Heart left ventricle (tissue), 16 donors: ENCODE measurements at regions not wholly inside any gene's neighbourhood (a gene's known extent, or its start where the extent isn't known, plus 50 kb on each side); places are given as distances from the start of the nearest gene placed in this dataset.

Source experiments
- ATAC-seq, 4 donors: fragments of 200-7000 bp; cut with Tn5 transposase; one replicate each; pipeline ENCODE4 v1.9.1; 2020 to 2022; ENCODE audit warnings: moderate library complexity in 4 of 4, mild to moderate bottlenecking in 3 of 4, moderate number of reproducible peaks in 1 of 4
- DNase-seq, 5 donors: peaks; one replicate each; pipeline ENCODE4 v3.0.0-alpha.2; 2020
- H3K27ac ChIP-seq, 12 donors: fragments of 200-600 bp; sonication (generic) in 4 of 12; one replicate each; pipeline versions ENCODE4 v1.5.0 to v1.8.0; 2016 to 2022; ENCODE audit warnings: mild to moderate bottlenecking in 2 of 12
- H3K27me3 ChIP-seq, 9 donors: fragments of 200-600 bp; sonication (generic) in 2 of 9; one replicate each; pipeline versions ENCODE4 v1.5.1 to v1.8.0; 2016 to 2022; ENCODE audit warnings: mild to moderate bottlenecking in 3 of 9
- H3K36me3 ChIP-seq, 9 donors: fragments of 200-600 bp; sonication (generic) in 2 of 9; one replicate each; pipeline versions ENCODE4 v1.5.0 to v1.8.0; 2018 to 2022; ENCODE audit warnings: mild to moderate bottlenecking in 2 of 9
- H3K4me1 ChIP-seq, 12 donors: fragments of 200-600 bp; sonication (generic) in 4 of 12; one replicate each; pipeline versions ENCODE4 v1.5.0 to v1.8.0; 2016 to 2022; ENCODE audit warnings: mild to moderate bottlenecking in 3 of 12
- H3K4me3 ChIP-seq, 12 donors: fragments of 200-600 bp; sonication (generic) in 4 of 12; one replicate each; pipeline versions ENCODE4 v1.5.0 to v1.8.0; 2017 to 2022; ENCODE audit warnings: mild to moderate bottlenecking in 9 of 12, moderate library complexity in 4 of 12
- H3K9me3 ChIP-seq, 12 donors: fragments of 200-600 bp; sonication (generic) in 4 of 12; one replicate each; pipeline versions ENCODE4 v1.5.0 to v1.8.0; 2016 to 2022; ENCODE audit warnings: mild to moderate bottlenecking in 1 of 12
- POLR2A ChIP-seq, 2 donors: fragments of 450-650 bp; IDR thresholded peaks; one replicate each; pipeline ENCODE4 v1.6.1; 2017; ENCODE audit warnings: antibody characterized with exemption in 2 of 2, mild to moderate bottlenecking in 2 of 2, moderate library complexity in 2 of 2
- WGBS, 4 donors: extraction: QIAGEN DNeasy Blood & Tissue Kit in 2 of 4; methylation state at CpG; one replicate each; pipeline versions ENCODE4 v1.1.5 to v1.1.7; 2013 to 2018; 5-methylcytosine and 5-hydroxymethylcytosine counted together
- intact Hi-C, 10 donors: fragments of 100-400 bp; cut with DNase I; formaldehyde crosslinking; loops; one replicate each; pipeline versions ENCODE4 v1.11.1 to v1.14.2; 2022
- TF ChIP-seq, protein P1 (sequence below), 12 donors: fragments of 200-600 bp; sonication (generic) in 4 of 12; IDR thresholded peaks; one replicate each; pipeline versions ENCODE4 v1.5.0 to v1.8.0; 2018 to 2022; ENCODE audit warnings: antibody characterized with exemption in 12 of 12, mild to moderate bottlenecking in 5 of 12
- donor health status: ischemic (EF 13 %, LVEDD 7.1; RV severe dilation, severe dysfunction).
- donor health status: healthy with polysubstance abuse.
- donor health status: DM: no; HTN: yes; CAD: no.
- donor health status: DM: no; HTN: no; CAD: no.
- donor health status: ischemic (EF 25% LVEDD 6.9; RV normal size, moderate dysfunction).
- donor health status: ischemic (EF 25% LVEDD 5.7; RV mildly dilated, moderate dysfunction).
- donor health status: healthy.
- donor health status: DM: yes; HTN: yes; CAD: no.
- donor health status: ischemic (EF 35%, LVEDD 5.7; RV mildly dilated, moderate dysfunction).
- donor health status: nonischemic (EF 11% LVEDD 7.7; RV severe dilation, severe dysfunction).
- donor health status: DM: yes; HTN: yes; CAD: no.
- donor health status: PGD.
- donor health status: ischemic (EF 29% LVEDD 5.4; RV normal size, mild dysfunction).
- donor health status: nonischemic (EF 23%, LVEDD 6.1; RV moderate dilation, normal function).

DNA sequence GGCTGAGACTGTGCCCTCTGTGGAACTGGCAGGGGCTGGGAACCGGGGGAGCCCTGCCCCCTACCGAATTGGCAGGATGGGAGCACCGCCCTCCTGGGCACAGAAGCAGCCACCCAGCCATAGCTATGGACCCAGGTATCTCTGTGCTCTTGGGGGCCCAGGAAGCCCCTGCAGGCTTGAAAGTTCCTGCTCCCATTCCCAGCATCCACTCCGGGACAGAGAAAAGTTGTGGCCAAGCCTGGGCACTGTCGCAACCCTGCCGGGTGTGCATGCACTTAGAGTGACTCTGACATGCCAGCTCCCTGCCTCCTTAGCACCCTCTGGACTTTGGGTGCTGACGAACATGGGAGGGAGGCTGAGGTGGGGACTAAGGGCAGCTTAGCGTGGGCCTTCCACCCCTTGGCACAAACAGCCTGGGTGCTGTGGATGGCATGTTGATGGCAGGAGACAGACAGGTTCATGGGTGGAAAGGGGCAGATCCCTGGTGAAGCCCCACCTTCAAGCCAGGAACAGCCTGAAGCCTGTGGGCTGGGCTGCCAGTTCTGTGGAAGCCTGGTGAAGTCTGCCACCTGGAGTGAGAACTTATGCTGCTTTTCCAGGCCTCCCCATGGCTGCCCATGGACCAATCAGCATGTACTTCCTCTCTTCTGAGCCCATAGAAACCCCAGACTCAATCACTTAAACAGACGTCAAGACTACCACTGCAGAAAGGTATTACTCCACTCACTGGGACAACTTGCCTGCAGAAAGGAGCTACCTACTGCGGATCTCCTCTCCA is 279.0 kb downstream of the ATXN7L3B start:
- no peaks in the 10 kb centered on the region for H3K27me3 ChIP-seq
- 80 to 85% (median 82%) methylated on average over 7 to 10 of the region's 10 CpGs for WGBS, 4 donors
- DNase-seq, result no peak
- H3K4me1 ChIP-seq, result no peaks in the 10 kb centered on the region
- no peak overlapping the region for H3K4me3 ChIP-seq
- no peak overlapping the region for H3K27ac ChIP-seq
- intact Hi-C loops, result no loop called here
- TF ChIP-seq POLR2A (IDR thresholded peaks at IDR 0.05), result no peak
- TF ChIP-seq, protein P1, sequence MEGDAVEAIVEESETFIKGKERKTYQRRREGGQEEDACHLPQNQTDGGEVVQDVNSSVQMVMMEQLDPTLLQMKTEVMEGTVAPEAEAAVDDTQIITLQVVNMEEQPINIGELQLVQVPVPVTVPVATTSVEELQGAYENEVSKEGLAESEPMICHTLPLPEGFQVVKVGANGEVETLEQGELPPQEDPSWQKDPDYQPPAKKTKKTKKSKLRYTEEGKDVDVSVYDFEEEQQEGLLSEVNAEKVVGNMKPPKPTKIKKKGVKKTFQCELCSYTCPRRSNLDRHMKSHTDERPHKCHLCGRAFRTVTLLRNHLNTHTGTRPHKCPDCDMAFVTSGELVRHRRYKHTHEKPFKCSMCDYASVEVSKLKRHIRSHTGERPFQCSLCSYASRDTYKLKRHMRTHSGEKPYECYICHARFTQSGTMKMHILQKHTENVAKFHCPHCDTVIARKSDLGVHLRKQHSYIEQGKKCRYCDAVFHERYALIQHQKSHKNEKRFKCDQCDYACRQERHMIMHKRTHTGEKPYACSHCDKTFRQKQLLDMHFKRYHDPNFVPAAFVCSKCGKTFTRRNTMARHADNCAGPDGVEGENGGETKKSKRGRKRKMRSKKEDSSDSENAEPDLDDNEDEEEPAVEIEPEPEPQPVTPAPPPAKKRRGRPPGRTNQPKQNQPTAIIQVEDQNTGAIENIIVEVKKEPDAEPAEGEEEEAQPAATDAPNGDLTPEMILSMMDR (IDR thresholded peaks at IDR 0.05), result no peak
- ATAC-seq, result no peak
- no peaks in the 10 kb centered on the region for H3K36me3 ChIP-seq
- H3K9me3 ChIP-seq, result peaks cover 0 to 6% (median 0%) of the 10 kb centered on the region in 12 donors

DNA sequence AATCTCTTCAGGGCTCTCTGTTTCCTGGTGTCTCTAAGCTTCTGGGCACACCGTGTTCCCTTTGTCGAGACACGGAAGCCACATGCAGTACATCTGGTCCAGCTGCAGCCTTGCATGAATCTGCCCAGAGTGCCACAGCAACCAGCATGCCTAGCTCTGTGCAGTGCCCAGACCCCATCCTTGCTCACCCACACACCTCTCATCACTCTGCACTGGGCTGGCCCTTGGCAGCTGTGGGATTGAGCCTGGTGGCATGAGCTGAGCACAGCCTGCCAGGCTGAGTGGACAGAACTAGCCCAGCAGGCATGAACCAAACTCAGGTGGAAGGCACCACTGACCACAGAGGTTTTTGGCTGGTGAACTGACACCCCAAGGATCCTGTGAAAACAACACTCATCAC is 279.9 kb downstream of the ATXN7L3B start:
- WGBS, 4 donors, result 76 to 98% (median 86%) methylated on average over 3 of the region's 3 CpGs
- Histone ChIP-seq H3K36me3 (no peaks in the 10 kb centered on the region), H3K4me3 (no peak overlapping the region), H3K9me3 (peaks cover 0 to 6% (median 0%) of the 10 kb centered on the region in 12 donors), H3K27me3 (no peaks in the 10 kb centered on the region), H3K27ac (no peak overlapping the region), H3K4me1 (no peaks in the 10 kb centered on the region)
- ATAC-seq (no peak), DNase-seq (no peak)
- intact Hi-C loops, result no loop called here
- TF ChIP-seq POLR2A (IDR thresholded peaks at IDR 0.05), result no peak
- TF ChIP-seq, protein P1 (IDR thresholded peaks at IDR 0.05), result no peak

DNA sequence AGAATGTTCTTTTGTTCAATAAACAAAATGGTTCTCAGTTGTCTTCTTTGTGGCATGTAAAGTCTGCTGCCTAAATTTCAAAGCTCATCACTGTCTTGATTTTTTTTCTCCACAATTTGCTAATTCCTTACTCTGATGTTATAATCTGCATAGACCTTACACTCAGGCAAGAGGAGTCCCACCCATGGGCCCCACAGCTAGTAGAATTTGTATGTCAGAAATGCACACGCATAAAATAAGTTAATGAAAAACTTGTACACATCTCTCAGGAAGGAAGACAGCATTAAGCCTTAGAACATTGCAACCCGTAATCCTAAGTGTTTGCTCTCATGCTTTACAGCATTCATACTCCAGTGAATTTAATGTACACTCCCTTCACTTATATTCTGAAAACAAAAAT is 280.8 kb downstream of the ATXN7L3B start:
- TF ChIP-seq POLR2A (IDR thresholded peaks at IDR 0.05), result no peak
- TF ChIP-seq, protein P1 (IDR thresholded peaks at IDR 0.05), result no peak
- DNase-seq (no peak), ATAC-seq (no peak)
- intact Hi-C loops, result no loop called here
- no peaks in the 10 kb centered on the region for H3K4me1 ChIP-seq
- H3K27ac ChIP-seq, result no peak overlapping the region
- WGBS, 4 donors, result 69 to 85% (median 78%) methylated on average over 2 of the region's 2 CpGs
- H3K27me3 ChIP-seq, result no peaks in the 10 kb centered on the region
- peaks cover 0 to 6% (median 0%) of the 10 kb centered on the region in 12 donors for H3K9me3 ChIP-seq
- no peak overlapping the region for H3K4me3 ChIP-seq
- H3K36me3 ChIP-seq, result no peaks in the 10 kb centered on the region

GRCh38 chr12:74820324-74820723 is 282.7 kb downstream of the ATXN7L3B start:
- DNase-seq, result no peak
- no peaks in the 10 kb centered on the region for H3K36me3 ChIP-seq
- TF ChIP-seq, protein P1 (IDR thresholded peaks at IDR 0.05), result no peak
- TF ChIP-seq POLR2A (IDR thresholded peaks at IDR 0.05), result no peak
- no peak overlapping the region for H3K4me3 ChIP-seq
- peaks cover 0 to 4% (median 0%) of the 10 kb centered on the region in 12 donors for H3K9me3 ChIP-seq
- ATAC-seq, result no peak
- intact Hi-C loops, result no loop called here
- 45 to 70% (median 55%) methylated on average over 1 of the region's 1 CpG for WGBS, 4 donors
- no peaks in the 10 kb centered on the region for H3K4me1 ChIP-seq
- H3K27ac ChIP-seq, result no peak overlapping the region
- H3K27me3 ChIP-seq, result no peaks in the 10 kb centered on the region
